ENCODE measurements at regions not wholly inside any gene's neighbourhood (a gene's known extent, or its start where the extent isn't known, plus 50 kb on each side); places are given as distances from the start of the nearest gene placed in this dataset.

- Histone ChIP-seq H3K9me3 (ENCODE audit: control insufficient read depth in 2 of 3, insufficient read depth in 1 of 3, low read length in 3 of 3) (no peaks in the 10 kb centered on the region), H3K4me3 (ENCODE audit: low read length in 3 of 3) (no peak overlapping the region), H3K36me3 (ENCODE audit: control insufficient read depth in 2 of 3, insufficient read depth in 3 of 3, low read length in 3 of 3) (no peaks in the 10 kb centered on the region), H3K4me1 (ENCODE audit: control insufficient read depth in 2 of 3, insufficient read depth in 2 of 3, low read depth in 1 of 3, low read length in 3 of 3) (no peaks in the 10 kb centered on the region), H3K9ac (ENCODE audit: low read length in 3 of 3) (no peak overlapping the region), H3K27ac (ENCODE audit: low read depth in 2 of 2, low read length in 2 of 2) (no peak overlapping the region), H3K27me3 (ENCODE audit: control insufficient read depth, insufficient read depth, low read length) (no peaks in the 10 kb centered on the region)
- FAIRE-seq (no peak), DNase-seq (no peak)
- TF ChIP-seq CTCF (IDR thresholded peaks at IDR 0.05; ENCODE audit: borderline replicate concordance, extremely low read depth, insufficient read depth): no peak
- intact Hi-C loops (cut with DNase I): no loop called here
Observed at GRCh38 chr18:4587204-4587603, 132.1 kb upstream of the DLGAP1 start.

DNA sequence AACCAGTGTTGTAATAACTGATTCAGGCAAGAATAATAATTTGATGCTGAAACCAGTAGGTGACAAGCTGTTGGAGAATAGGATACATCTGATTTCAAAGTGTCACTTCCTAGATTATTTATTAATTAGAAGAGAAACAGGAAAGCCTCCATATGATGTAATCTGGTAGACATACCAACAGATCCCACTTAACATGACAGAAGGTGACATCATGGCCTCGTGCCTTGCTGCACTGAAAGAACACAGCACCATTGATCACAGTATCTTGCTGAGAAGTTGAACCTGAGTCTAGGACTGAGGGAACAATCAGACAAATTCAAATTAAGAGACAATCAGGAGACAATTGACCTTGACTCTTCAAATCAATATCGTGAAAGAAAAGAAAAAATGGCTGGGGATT is 131.6 kb upstream of the DLGAP1 start:
- H3K27ac ChIP-seq (ENCODE audit: low read depth in 2 of 2, low read length in 2 of 2): no peak overlapping the region
- no peak for FAIRE-seq

DNA sequence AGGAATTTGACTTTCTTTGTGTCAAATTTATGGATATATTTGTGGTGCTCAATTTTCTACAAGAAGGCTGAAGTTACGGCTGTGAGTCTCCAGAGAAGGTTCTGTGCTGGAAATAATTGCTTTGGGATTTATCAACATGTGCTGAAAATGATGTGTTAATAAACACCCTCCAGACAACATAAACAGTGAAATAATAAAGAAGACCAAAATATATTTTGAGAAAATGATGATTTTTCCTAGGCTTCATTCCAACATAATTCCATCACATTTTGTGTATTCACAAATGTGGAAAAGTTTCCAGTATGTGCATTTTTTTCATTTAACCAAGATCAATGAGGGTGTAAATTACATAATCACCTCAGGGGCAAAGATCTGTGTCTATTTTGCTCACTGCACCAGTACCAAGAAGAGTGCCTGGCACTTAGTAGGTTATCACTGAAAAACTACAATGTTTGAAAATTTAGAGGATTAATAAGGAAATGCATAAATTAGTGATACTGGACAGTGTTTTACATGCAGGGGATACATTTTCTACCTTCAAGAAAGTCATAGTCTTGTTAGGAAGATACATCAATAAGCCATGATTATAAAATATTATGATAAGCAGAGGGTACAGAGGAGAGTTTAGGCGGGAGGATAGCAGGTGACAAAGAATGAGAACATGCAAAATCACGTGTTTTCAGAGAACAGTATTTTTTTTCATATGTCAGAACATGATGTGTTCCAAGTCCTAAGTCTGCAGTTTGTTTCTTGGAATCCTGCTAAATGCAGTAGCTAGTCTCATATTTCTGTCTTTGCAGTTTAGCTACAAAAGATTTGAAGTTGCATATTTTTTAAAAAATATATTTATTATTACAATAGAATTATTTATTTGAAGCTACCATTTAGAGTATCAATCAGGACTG is 127.6 kb upstream of the DLGAP1 start:
- FAIRE-seq (no peak), DNase-seq (no peak)
- Histone ChIP-seq H3K4me1 (ENCODE audit: control insufficient read depth in 2 of 3, insufficient read depth in 2 of 3, low read depth in 1 of 3, low read length in 3 of 3) (no peaks in the 10 kb centered on the region), H3K27me3 (ENCODE audit: control insufficient read depth, insufficient read depth, low read length) (no peaks in the 10 kb centered on the region), H3K27ac (ENCODE audit: low read depth in 2 of 2, low read length in 2 of 2) (no peak overlapping the region), H3K9ac (ENCODE audit: low read length in 3 of 3) (no peak overlapping the region), H3K36me3 (ENCODE audit: control insufficient read depth in 2 of 3, insufficient read depth in 3 of 3, low read length in 3 of 3) (no peaks in the 10 kb centered on the region), H3K4me3 (ENCODE audit: low read length in 3 of 3) (no peak overlapping the region), H3K9me3 (ENCODE audit: control insufficient read depth in 2 of 3, insufficient read depth in 1 of 3, low read length in 3 of 3) (peaks cover 0 to 3% (median 3%) of the 10 kb centered on the region in 3 donors)
- no peak for TF ChIP-seq CTCF (IDR thresholded peaks at IDR 0.05; ENCODE audit: borderline replicate concordance, extremely low read depth, insufficient read depth)
- intact Hi-C loops (cut with DNase I): no loop called here

More for the DNA sequence above, 131.6 kb upstream of the DLGAP1 start:
- no peak overlapping the region for H3K9ac ChIP-seq (ENCODE audit: low read length in 3 of 3)
- no peak for TF ChIP-seq CTCF (IDR thresholded peaks at IDR 0.05; ENCODE audit: borderline replicate concordance, extremely low read depth, insufficient read depth)
- no peaks in the 10 kb centered on the region for H3K4me1 ChIP-seq (ENCODE audit: control insufficient read depth in 2 of 3, insufficient read depth in 2 of 3, low read depth in 1 of 3, low read length in 3 of 3)
- H3K9me3 ChIP-seq (ENCODE audit: control insufficient read depth in 2 of 3, insufficient read depth in 1 of 3, low read length in 3 of 3): no peaks in the 10 kb centered on the region
- intact Hi-C loops (cut with DNase I): no loop called here
- no peak for DNase-seq
- H3K36me3 ChIP-seq (ENCODE audit: control insufficient read depth in 2 of 3, insufficient read depth in 3 of 3, low read length in 3 of 3): no peaks in the 10 kb centered on the region
- no peaks in the 10 kb centered on the region for H3K27me3 ChIP-seq (ENCODE audit: control insufficient read depth, insufficient read depth, low read length)
- H3K4me3 ChIP-seq (ENCODE audit: low read length in 3 of 3): no peak overlapping the region
